GM19025 (cell line): ENCODE measurements at regions not wholly inside any gene's neighbourhood (a gene's known extent, or its start where the extent isn't known, plus 50 kb on each side); places are given as distances from the start of the nearest gene placed in this dataset.

Source experiments
- ATAC-seq: cut with Tn5 transposase; IDR thresholded peaks from one replicate; pipeline ENCODE4 v1.9.1; 2021; ENCODE audit warnings: mild to moderate bottlenecking, low read depth, moderate library complexity; ENCODE audit not compliant: unreplicated experiment

DNA sequence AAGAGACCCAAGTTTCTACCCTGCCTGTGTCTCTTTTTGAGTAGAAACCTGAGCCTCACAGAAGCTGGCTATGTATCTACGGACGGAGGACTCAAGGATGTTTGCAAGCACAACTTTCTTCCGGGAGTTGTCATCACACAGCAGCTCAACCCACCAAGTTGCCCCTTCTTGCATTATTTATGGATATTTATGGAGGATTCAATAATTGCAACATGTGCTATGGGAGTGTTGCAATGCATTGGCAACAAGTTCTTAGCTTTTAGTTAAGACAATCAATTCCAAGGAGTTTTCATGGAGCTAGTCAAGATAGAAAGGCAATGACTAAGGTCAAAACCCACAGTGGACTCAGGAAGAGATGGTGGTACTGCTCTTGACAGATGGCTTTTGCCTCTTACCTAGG is 336.9 kb downstream of the ENC1 start:
- ATAC-seq = no peak

DNA sequence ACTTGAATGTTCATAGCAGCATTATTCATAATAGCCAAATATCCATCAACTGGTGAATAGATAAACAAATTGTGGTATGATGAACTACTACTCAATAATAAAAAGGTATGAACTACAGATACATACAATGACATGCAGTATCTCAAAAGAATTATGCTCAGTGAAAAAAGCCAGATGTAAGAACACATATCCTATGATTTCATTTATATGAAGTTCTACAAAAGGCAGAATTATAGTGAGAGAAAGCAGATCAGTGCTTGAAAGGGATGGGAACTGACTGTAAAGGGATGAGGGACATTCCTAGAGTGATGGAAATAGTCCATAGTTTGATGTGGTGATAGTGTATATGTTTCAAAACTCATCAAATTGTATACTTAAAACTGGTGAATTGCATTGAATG is 339.0 kb downstream of the ENC1 start:
- no peak for ATAC-seq

DNA sequence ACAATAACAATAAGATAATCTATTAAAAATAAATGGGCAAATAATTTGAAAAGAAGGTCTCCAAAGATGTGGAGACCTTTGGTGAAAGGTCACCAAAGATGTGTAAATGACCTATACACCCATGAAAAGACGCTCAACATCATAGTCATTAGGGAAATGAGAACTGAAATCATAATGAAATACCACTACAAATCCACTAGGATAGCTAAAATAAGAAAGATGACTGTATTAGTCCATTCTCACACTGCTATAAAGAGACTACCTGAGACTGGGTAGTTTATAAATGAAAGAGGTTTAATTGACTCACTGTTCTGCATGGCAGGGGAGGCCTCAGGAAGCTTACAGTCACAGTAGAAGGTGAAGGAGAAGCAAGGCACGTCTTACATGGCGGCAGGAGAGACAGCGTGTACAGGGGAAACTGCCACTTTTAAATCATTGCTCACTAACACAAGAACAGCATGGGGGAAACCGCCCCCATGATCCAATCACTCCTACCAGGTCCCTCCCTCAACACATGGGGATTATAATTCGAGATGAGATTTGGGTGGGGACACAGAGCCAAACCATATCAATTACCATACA is 339.6 kb downstream of the ENC1 start:
- no peak for ATAC-seq

DNA sequence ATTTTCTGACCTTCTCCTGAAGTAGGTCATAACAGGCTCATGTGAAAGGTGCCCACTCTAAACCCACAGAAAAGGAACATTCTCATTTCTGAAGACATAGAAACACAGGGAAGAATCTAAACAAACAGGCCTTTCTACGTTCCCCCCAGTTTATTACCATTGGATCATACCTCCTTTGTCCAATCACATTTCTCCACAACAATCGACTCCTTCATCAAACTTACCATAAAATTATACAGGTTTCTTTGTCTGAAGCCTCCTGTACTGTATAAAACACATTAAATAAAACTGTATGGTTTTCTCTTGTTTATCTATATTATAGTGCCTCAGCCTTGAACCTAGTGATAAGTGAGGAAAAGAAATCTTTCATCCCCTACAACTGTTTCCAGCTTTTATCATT is 340.7 kb downstream of the ENC1 start:
- ATAC-seq = no peak

DNA sequence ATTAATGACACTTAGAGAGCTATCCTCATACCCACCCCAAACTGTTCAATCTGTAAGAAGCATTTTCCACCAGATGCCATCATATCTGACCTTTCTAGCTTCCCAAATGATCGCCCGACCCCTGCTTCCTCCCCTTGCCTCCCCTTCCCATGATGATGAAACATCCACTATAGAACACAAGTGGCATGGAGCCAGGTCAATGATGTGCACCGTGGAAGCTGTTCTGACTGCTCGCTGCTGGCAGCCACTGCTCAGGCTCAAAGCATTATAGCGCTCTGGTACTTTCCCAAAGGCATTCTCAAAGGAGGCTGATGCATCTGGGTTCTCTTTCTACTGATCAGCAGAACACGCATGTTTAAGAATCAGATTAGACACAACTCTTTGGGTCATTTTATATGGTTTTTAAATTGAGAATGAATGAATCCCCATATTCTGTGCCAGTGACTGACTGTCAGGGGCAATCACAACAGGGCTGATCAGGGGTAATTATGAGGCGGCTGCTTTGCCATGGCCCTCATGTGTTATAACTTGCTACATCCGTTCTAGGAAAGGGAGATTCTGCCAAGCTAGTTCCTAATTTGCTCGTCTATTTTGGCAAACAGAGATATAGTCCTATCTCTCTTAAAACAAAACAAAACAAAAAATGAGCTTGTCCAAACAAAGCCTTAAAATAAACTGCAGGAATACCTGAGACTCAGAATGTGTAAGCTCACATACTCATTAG is 343.7 kb downstream of the ENC1 start:
- no peak for ATAC-seq

DNA sequence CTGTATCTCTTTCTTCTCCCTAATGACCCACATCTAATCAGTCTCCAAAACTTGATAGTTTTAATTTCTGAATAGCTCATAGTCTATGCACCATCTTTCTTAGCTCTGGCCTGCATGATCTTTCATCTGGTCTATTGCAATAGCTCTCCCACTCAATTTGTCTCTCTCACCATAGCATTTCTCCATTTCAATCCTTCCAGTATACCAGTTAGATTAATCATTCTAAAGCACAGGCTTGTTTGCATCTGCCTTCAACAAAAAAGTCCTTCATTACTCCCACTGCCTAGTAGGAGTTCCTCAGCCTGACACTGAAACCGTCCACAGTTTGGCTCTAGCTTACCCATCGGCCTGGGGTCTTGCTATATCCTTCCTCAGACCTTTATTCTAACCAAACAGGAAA is 344.9 kb downstream of the ENC1 start:
- no peak for ATAC-seq

DNA sequence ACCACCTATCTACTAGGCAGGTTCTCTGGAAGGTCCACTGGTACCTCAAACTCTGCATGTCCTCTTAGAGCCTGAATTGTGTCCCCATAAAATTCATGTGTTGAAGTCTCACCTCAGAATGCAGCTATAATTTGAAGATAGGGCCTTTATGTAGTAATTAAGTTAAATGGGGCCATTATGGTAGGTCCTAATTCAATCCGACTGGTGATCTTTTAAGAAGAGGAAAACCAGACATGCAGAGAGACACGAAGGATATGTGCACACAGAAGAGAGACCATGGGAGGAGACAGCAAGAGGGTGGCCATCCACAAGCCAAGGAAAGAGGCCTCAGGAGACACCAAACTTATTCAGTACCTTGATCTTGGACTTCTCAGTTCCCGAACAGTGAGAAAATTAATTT is 345.4 kb downstream of the ENC1 start:
- ATAC-seq = no peak

DNA sequence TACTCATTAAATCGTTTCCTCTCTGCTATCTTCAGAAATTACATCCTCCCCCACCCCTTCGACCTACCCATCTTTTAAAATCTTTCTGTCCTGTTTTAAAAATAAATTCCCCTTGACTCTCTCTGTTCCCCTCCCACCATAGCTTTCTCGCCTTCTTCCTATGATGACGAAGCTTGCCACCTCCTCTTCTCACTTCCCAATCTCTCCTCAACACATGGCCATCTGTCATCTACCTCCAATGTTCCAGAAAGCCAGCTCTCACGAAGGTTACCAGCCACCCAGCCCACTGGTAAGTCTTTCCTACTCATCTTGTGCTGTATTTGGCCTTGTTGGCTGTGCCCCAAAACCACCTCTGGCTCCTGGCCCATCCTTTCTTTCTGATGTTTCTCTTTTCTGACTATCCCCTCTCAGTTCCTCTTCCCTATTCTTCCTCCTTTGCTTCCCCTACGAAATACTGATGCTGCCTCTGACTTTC is 346.3 kb downstream of the ENC1 start:
- peak; percentile 72 for ATAC-seq

DNA sequence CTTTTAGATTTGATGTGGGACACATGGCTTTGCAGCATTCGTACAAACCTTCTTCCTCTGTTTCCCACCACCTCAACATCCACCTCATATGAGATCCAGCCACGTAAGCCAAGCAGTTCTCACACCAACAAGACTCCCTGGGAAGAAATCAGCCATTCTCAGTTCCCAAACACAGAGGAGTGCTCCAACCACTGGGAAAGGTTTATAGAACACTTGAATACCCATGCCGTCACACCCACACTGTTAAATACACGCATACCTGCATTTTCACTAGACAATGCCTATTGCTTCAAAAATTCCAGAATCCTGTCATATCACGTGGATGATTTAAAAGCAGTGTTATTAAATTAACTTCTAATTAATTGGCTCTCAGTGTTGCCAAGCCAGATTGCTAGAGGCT is 347.3 kb downstream of the ENC1 start:
- ATAC-seq = no peak

DNA sequence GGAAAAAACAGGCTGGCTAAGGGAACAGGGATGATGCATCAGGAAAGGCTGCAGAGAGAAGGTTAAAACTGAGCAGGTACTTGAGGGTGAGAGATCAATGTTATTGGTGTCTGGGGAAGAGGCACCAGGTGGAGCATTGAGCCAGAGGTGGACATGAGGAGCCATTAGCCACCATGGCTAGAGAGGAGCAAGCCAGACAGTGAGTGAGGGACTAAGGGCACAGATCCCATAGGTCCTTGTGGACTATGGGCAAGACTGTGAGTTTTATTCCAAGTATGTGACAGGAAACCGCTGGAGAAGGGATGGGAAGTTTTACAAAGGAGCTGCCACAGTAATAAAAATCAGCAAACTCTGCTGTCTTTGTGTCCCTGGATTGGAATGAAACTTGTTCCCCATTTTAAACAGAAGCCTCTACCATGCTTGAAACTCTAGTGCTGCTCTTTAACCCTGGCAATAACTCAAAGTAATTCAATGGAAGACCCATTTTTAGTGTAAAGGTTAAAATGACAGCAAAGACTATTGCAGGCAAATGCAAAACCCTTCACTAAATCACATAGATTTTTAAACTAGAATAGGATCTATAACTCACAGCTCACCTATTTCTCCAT is 349.8 kb downstream of the ENC1 start:
- no peak for ATAC-seq

DNA sequence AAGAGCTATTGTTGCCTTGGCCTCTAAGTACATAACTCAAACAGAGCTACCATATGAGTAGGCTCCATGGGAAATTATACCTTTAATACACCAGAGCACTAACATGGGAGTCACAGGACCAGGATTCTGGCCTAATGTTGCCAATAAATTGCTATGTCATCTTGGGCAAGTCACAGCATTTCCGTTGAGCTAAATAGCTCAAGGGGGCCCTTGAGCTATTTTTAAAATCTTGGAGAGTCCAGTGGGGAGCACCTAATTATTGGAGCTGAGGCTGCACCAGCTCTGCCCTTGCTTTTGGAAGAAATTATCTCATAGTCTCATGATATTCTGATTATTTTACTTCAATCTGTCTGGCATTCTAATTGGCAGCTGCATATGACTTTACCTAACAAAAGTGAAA is 350.8 kb downstream of the ENC1 start:
- ATAC-seq = no peak

DNA sequence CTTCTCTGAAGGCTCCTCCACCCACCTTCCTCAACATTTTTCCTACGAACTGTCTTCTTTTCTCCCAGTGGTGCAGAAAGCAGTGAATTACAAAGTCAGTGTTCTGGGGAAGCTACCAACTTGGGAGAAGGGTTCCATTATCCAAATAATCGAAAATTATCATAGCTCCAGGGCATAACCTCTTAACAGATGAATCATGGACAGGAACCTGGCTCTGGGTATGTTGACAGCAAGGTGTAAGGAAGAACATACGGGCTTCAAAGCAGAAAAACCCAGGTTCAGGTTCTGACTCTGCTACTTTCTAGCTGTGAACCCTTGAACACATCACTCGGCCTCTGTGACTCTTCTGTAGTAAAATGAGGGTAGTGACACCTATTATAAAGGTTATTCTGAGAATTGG is 351.3 kb downstream of the ENC1 start:
- no peak for ATAC-seq

DNA sequence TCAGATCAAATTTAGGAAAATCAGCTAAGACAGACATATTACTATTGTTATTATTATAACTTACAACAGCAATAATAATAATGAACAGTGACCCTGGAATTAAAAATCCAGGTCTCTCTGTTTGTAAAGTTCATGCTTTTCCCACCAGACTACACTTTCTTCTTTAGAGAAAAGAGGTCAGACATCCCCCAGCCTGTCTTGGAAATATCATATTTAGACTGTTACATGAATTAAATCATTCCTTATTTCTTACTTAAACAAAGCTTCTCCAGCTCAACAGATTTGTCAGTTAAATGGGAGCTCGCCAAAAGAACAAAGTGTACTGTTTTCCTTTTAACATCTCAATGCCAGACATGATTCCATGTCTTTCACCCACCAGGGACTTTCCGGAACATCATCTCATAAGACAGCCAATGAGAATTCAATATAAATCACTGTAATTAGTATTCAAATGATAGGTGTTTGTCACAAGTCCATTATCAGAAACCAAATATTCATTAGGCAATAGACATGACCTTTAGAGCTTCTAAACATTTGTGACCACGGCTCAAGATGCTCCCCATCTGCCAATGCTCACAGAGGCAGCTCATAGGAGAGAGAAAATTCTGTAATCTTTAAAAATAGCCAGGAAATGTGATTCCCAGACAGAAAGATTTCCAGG is 351.9 kb downstream of the ENC1 start:
- ATAC-seq = no peak

DNA sequence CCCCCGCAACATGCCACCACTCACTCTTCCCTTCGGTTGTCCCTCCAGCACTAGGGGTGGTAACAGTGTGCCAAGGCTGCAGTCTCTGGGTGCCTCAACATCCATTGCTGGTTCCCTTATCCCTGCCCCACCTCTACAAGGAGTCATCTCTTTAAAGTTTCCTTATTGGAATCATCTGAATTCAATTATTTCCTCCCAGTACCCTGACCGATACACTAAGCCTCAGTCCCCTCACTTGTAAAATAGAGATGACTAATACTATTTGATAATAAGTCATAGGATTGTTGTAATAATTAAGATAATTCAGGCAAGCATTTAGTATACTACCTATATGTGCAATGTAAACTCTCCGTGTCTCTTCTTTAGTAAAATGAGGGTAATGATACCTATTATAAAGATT is 352.5 kb downstream of the ENC1 start:
- ATAC-seq = no peak

DNA sequence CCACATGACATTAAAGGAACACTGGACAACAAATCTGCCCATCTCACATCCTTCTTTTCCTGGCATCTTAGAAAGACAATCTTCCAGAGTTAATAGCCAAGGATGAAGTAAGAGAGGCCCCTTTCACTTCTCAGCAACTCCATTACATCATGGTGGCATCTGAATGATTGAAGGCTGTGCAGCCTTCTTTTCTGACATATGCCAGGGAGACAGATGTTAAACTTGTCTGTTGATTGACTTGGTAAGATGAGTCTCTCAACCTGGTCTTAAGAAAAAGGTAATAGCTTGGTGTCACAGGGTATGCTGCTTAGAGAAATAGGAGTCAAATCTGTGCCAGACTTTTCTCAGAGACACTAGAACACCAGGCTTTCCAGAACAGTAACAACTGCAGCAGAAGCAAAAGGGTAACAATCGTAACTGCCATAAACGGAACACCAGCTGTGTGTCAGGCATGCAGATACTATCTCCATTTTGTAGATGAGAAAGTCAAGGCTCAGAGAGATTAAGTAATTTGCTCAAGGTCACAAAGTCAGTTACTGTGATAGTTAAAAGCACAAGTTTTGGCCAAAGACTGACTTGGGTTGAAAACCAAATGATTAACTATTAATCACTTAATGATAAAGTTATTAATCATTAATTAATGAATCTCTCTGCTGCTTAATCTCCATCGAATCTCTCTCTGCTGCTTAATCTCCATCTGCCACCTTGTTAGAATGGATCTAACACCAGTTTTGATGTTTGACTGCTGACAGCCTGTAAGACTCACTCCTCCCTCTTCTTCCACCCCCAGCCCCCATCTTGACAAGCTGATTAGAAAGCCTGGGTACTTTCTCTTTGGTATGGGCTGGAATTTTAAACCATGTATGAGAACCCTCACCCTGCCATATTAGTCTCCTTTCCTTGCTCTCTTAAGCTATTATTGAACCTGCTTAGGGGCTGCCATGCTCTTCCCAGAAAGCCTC is 353.5 kb downstream of the ENC1 start:
- no peak for ATAC-seq

DNA sequence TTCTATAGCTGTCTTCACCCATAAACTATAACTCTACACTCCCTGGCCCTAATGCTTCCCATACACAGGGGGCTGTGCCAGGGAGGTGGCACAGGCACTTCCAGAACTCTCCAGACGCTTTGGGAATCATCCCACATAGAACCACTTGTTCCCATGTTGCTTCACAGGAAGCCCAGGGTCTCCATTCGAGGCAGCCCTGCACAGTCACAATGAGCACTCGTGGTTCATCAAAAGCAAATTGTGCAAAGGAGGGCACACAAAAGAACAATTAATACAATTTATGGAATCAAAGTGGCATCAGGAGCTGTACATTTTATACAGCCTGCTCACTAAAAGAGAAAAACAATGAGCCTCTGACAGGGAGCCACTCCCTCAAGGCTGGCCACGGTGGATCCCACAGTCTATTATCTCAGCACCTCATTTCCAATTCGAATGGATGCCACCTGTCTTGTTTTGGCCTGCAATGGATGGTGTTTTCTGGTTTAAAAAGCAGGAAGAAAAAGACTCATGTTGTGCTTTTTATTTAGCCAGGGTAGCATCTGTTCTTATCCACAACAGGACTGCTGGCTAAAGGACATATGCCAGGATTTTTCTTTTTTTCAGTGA is 354.8 kb downstream of the ENC1 start:
- ATAC-seq = no peak

DNA sequence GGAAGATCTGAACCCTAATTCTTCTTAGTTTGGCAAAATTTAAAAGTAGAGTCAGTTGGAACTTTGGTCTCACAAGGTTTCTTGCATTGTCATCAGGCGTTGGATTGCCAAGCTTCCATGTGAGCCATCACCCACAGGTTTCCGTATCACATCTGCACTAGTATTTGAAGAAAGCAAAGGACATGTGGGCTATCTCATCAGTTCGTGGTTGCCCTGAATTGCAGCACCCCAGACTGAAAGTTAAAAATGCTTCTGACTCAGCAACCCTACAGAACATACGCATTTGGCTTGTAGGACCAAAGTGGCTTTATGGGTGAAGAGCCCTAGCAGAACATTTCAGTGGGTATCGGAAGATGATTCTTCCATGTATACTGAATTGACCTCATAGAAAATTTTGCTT is 358.0 kb downstream of the ENC1 start:
- no peak for ATAC-seq

DNA sequence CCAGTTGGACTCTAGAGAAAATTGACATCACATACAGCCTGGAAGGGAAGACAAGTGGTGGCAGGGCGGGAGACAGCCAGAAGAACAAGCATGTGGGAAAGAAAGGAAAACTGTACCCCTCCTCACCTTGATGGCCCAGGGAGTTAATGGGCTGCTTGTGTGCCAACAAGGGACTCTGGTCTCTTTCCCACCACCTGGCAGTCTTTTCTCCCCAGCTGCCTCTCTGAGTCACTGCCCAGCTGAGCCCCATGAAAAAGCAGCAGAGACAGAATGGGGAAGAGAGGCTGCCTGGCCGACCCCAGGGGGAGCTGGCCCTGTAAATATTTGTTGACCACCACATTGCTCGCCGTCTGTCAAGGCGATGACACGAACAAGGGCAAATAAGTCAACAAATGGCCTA is 359.4 kb downstream of the ENC1 start:
- no peak for ATAC-seq

DNA sequence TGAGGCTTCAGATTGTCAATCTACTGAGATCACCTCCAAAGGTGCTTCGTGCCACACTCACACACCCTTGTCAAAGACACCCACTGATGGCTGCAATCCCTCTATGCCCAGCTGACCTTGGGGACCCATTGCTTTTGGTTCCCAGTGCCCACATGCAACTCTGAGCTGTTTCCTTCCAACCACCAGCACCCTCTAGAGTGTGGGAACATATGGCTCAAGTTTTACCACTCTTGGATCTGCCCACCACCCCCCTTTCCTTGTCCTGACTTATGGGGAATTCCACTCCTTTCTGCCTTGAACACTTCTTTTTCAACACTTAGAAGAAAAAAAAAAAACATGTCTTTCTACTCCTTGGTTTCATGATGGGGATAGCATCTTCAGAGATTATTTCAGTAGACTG is 360.2 kb downstream of the ENC1 start:
- no peak for ATAC-seq

DNA sequence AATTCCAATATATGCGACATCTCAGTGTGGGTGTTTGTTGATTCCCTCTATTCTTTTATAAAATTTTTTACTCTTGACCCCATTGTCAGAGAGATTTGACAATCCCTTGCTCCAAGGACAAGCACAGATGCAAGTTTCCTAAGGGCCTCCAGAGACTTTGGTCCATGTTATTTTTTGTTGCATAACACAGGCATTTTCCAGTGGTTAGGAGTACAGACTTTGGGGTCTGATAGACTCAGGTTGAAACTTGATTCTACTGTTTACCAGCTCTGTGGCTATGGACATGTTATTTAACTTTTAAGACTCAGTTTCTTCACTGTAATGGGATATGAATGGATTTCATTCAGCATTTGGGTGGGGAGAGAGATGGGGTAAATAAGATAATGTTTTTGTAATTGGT is 361.3 kb downstream of the ENC1 start:
- no peak for ATAC-seq
